NCI-H524 treated with DMSO at 0.1 percent for 48 hours (cell line): ENCODE measurements at regions not wholly inside any gene's neighbourhood (a gene's known extent, or its start where the extent isn't known, plus 50 kb on each side); places are given as distances from the start of the nearest gene placed in this dataset.
"Not testable (repeated sequence)": the region's sequence is repeated elsewhere in the genome, so short reads cannot be mapped to it uniquely, and the experiment has no call there.

Experiments
- DNase-seq: peaks from one replicate; lab custom pipeline; 2025; lab: John Stamatoyannopoulos, UW

DNA sequence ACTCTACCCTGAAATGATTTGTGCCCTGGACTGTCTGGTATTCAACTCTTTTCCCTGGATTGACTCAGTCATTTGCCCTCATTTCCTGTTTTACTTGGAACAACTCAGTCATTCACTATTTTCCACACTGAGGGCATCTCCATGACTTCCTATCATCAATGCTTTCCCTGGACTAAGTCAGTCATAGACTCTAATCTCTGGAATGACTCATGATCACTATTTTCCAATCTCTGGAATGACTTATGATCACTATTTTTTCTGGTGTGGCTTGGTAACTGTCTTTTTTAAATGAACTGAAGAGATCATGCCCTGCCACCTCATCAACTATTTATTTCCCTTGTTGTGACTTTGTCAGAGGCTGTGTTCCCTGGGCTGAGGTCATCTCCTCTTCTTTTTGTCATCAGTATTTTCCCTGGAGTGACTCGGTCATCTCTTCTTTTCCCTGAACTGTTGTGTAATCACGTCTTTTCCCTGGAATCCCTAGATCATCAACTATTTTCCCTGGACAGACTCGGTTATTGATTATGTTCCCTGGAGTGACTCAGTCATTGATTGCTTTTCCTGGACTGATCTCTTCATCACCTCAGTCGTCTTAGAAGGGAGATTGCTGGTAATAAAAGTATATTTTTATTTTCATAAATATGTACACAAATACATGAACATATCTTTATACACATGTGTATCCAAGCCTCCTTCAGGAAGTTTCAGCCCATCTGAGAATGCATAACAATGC, 327.1 kb upstream of the VCX start:
- no peak for DNase-seq

DNA sequence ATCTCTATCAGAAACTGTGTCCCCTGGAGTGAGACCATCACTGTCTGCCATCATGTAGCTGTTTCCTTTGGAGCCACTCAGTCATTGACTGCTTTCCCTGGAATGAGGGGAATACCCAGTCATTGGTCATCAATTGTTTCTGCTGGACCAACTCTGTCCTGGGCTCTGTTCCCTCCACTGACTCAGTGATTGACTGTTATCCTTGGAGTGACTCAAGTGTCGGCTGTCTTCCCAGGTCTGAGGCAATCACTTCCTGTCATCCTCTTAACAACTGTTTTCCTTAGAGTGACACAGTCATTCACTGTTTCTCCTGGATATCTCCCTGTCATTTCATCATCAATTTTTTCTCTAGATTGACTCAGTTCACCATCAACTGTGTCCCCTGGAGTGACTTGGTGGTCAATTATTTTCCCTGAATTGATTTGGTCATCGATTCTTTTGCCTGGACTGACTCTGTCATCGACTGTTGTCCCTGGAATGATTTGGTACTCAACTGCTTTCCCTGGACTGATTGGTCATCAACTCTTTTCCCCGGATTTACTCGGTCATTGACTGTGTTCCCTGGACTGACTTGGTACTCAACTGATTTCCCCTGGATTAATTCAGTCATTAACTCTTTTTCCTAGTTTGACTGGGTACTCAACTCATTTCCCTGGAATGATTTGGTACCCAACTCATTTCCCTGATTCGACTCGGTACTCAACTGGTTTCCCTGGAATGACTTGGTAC, 327.9 kb upstream of the VCX start:
- no peak for DNase-seq

GRCh38 chrX:7512845-7513244, 330.1 kb upstream of the VCX start:
- DNase-seq, result no peak

- DNase-seq, result no peak
Measured at GRCh38 chrX:7503251-7503650, 339.7 kb upstream of the VCX start.

GRCh38 chrX:7500386-7500785, 342.6 kb upstream of the VCX start:
- DNase-seq, result no peak

- no peak for DNase-seq
Measured at GRCh38 chrX:7486505-7486904, 338.6 kb upstream of the PUDP start.

DNA sequence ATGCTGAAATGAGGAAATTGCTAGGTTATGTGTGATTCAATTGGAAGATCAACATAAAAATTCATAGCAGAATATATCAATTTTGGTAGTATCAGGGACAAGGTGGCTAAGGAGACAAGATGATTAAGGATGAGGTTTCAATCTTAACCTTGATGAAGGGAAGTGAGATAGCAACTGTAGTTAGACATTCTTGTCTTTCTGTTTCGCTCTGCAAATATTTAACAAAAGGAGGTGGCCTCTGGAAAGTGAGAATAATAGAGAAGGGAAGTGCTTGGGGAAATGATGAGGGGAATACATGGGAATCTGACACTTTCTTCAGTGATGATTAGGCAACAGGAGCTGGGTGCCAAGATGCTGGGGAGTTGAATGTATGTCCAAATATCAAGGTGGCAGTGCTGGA, 337.1 kb upstream of the PUDP start:
- DNase-seq, result no peak

- no peak for DNase-seq
Measured at GRCh38 chrX:7480721-7481120, 332.8 kb upstream of the PUDP start.

DNA sequence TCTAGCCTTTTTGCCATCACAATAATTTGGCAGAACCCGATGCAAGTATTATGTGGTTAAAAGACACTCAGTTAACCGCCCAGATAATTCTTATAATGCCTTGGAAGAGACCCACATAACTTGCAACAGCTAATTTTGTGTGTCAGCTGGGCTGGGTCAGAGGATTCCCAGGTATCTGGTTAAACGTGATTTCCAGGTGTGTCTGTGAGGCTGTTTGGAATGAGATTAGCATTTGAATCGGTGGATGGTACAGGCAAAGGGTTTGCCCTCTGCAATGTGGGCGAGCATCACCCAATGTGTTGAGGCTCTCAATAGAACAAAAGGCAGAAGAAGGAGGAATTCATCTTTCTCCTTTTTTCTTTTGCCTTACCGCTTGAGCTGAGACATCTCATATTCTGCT, 314.2 kb upstream of the PUDP start:
- no peak for DNase-seq

- DNase-seq, result not testable (repeated sequence)
Measured at GRCh38 chrX:7461051-7461450, 313.1 kb upstream of the PUDP start.

- DNase-seq, result no peak
Measured at GRCh38 chrX:7447801-7448499, 300.0 kb upstream of the PUDP start.

DNA sequence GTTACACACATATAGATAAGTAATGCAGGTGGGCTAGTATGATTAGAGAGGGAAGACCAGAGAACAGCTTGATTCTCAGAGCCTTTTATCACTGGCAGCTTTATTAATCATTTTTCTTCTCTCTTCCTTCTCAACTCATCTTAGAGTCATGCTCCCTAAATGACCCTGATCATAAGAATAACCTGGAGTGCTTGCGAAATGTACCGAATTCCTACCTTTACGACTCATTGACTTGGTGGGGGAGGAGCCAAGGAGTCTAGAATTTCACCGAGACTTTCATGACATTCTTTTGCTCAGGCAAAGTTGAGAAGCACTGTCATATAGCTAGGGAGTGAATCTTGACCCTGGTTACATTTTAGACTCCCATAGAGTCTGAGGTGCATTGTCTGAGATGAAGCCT, 298.9 kb upstream of the PUDP start:
- DNase-seq, result no peak

GRCh38 chrX:7444967-7445366, 297.0 kb upstream of the PUDP start:
- no peak for DNase-seq

DNA sequence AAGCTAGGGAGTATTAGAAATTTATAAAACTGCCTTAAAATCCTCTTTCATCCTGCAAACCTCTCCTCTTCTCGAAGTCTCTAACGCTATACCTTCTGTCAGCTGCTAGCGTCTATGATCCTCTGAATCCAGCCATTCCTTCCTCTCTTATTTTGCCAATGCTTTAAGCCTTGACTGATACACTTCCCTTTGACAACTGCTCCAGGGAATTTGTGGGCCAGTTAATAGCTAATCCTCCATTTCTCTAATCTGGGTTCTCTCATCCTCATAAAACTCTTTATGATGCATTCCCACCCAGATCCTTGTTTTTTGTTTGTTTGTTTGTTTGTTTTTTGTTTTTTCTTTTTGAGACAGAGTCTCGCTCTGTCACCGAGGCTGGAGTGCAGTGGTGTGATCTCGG, 293.6 kb upstream of the PUDP start:
- DNase-seq, result no peak

GRCh38 chrX:7435822-7436221, 287.9 kb upstream of the PUDP start:
- DNase-seq, result no peak

DNA sequence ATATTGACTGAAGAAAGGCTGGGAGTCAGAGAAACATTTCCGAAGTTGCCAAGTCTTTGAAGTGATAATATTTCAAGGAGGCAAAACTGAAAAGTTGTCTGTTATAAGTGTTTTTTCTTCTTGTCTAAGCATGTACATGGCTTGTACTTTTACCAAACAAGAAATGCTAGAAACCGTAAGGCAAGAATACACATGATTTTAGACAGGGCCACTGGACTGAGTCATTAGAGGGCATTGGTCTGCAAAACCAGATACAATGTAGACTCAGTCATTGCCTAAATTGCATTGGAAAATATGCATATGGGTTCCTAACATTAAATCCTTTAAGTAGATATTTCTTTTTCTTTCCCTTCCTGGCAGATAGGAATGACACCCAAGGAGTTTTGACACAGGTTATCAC, 284.9 kb upstream of the PUDP start:
- no peak for DNase-seq

DNA sequence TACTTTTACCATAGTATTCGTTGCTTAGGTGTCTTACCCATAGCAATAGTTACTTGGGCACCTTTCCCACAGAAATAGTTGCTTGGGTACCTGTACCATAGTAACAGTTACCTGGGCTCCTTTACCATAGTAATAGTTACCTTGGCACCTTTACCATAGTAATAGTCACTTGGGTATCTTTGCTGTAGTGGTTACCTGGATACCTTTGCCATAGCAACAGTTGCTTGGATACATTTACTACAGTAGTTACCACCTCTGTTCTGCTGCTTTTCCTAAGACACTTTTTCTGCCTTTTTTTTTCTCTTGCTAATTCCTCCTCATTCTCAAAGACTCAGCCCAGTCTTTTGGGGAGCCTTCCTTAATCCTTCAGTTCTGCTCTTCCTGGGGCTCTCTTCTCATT, 272.8 kb upstream of the PUDP start:
- no peak for DNase-seq

DNA sequence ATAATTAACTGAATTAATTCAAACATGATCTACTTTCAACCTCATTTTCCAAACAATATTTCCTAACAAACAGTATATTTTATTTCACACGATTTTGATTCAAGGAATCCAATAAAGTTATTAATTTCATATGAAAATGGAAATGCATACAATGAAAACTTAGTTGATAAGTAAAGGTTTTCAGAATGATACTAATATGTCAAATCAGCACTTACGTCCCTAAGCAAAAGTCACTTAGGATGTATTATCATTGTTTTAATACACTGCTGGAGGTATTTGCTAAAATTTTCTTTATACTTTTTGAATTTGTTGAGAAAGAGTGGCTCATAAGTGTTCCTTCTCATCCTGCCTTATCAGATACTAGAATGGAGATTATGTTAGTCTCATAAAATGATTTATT, 266.8 kb upstream of the PUDP start:
- no peak for DNase-seq

DNA sequence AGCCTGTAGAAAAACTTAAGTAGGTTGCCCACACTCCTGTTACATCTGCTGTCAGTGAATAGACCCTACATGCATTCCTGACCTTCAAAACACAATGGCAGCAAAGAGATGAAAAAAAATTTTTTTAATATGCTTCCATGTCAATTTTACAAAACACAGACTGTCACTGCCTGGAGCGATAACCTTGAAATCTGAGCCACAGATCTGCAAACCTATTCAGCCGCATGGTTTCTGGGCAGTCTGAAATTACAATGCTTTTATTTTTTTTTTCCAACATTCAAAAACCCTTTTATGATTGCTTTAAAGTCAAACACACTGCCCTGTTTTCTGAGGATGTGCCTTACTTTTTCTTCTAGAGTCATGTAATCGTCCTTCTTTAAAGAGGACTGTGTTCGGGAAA, 264.9 kb upstream of the PUDP start:
- DNase-seq, result no peak

GRCh38 chrX:7409866-7410265, 261.9 kb upstream of the PUDP start:
- no peak for DNase-seq

DNA sequence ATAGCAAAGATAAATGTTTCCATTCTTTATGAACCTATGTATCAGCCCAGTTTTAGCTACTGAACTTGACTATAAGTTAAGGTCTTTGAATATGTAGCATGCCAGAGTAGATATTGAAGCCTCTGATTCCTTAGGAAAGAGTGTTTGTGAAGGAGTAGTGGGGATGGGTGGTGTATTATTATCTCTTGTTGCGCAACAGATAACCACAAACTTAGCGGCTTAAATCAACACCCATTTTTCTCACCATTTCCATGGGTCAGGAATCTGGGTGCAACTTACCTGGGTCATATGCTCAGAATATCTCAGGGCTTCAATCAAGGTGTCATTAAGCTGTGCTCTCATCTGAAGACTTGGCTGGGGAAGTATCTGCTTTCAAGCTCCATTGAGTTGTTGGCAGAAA, 251.4 kb upstream of the PUDP start:
- DNase-seq, result no peak

GRCh38 chrX:7390441-7390840, 242.5 kb upstream of the PUDP start:
- DNase-seq, result no peak

GRCh38 chrX:7389576-7389975, 241.6 kb upstream of the PUDP start:
- DNase-seq, result no peak
